Ovary (tissue), 7 donors: ENCODE measurements at regions not wholly inside any gene's neighbourhood (a gene's known extent, or its start where the extent isn't known, plus 50 kb on each side); places are given as distances from the start of the nearest gene placed in this dataset.

Experiments used
- DNase-seq, 5 donors: peaks; one replicate each; pipeline ENCODE4 v3.0.0-alpha.2; 2019 to 2020
- H3K27ac ChIP-seq, 2 donors: fragments of 200-600 bp; one replicate each; pipeline versions ENCODE4 v1.5.1 to v1.8.0; 2019 to 2022
- H3K27me3 ChIP-seq: fragments of 200-600 bp; one replicate; pipeline ENCODE4 v1.8.0; 2022
- H3K36me3 ChIP-seq: fragments of 200-600 bp; sonication (generic); one replicate; pipeline ENCODE4 v1.5.1; 2019
- H3K4me1 ChIP-seq: one replicate; pipeline ENCODE4 v1.8.1; 2013; ENCODE audit warnings: mild to moderate bottlenecking, moderate library complexity; ENCODE audit not compliant: insufficient read depth
- H3K4me3 ChIP-seq: fragments of 200-600 bp; sonication (generic); one replicate; pipeline ENCODE4 v1.5.1; 2017
- H3K9me3 ChIP-seq, 2 donors: fragments of 200-600 bp in 1 of 2; sonication (generic) in 1 of 2; one replicate each; pipeline versions ENCODE4 v1.5.1 to v1.8.1; 2013 to 2019; ENCODE audit warnings: mild to moderate bottlenecking in 1 of 2, moderate library complexity in 1 of 2
- EP300 ChIP-seq: sonication (generic); formaldehyde crosslinking; IDR thresholded peaks from one replicate; pipeline ENCODE4 v1.6.1; 2017; ENCODE audit warnings: antibody characterized with exemption
- POLR2A ChIP-seq: fragments of 450-650 bp; IDR thresholded peaks from one replicate; pipeline ENCODE4 v1.6.1; 2017; ENCODE audit warnings: antibody characterized with exemption, mild to moderate bottlenecking, moderate library complexity
- WGBS, 3 donors: extraction: QIAGEN DNeasy Blood & Tissue Kit in 1 of 3; methylation state at CpG; one replicate each; pipeline versions ENCODE4 v1.1.5 to v1.1.7; 2013 to 2017; 5-methylcytosine and 5-hydroxymethylcytosine counted together
- intact Hi-C, 4 donors: fragments of 100-400 bp; cut with DNase I; formaldehyde crosslinking; loops; one replicate each; pipeline versions ENCODE4 v1.11.0 to v1.15.1; 2022 to 2023
- TF ChIP-seq, protein P1 (sequence below), 3 donors: fragments of 450-650 bp in 2 of 3; fragments of 200-600 bp in 1 of 3; IDR thresholded peaks; one replicate each; pipeline versions ENCODE4 v1.5.1 to v1.8.0; 2016 to 2022; ENCODE audit warnings: antibody characterized with exemption in 3 of 3, mild to moderate bottlenecking in 1 of 3
- donor health status: DM: no; HTN: no; CAD: no; lungs with moderate emphysema.
- donor health status: DM: no; HTN: no; CAD: no.
- donor health status: Bipolar disorder and iron deficiency.
- donor health status: DM: no; HTN: no; CAD: no.
- donor health status: DM: yes; HTN: yes; CAD: no.

GRCh38 chr9:129287619-129288305 is 109.7 kb upstream of the IER5L start:
- no peak overlapping the region for H3K27ac ChIP-seq
- no peaks in the 10 kb centered on the region for H3K36me3 ChIP-seq
- no peaks in the 10 kb centered on the region for H3K27me3 ChIP-seq
- TF ChIP-seq POLR2A: no peak
- no peak for TF ChIP-seq EP300
- TF ChIP-seq, protein P1, sequence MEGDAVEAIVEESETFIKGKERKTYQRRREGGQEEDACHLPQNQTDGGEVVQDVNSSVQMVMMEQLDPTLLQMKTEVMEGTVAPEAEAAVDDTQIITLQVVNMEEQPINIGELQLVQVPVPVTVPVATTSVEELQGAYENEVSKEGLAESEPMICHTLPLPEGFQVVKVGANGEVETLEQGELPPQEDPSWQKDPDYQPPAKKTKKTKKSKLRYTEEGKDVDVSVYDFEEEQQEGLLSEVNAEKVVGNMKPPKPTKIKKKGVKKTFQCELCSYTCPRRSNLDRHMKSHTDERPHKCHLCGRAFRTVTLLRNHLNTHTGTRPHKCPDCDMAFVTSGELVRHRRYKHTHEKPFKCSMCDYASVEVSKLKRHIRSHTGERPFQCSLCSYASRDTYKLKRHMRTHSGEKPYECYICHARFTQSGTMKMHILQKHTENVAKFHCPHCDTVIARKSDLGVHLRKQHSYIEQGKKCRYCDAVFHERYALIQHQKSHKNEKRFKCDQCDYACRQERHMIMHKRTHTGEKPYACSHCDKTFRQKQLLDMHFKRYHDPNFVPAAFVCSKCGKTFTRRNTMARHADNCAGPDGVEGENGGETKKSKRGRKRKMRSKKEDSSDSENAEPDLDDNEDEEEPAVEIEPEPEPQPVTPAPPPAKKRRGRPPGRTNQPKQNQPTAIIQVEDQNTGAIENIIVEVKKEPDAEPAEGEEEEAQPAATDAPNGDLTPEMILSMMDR (IDR thresholded peaks at IDR 0.05): no peak
- H3K4me3 ChIP-seq: no peak overlapping the region
- no peaks in the 10 kb centered on the region for H3K9me3 ChIP-seq
- peaks cover 5% of the 10 kb centered on the region for H3K4me1 ChIP-seq
- intact Hi-C loops: no loop called here
- WGBS, 3 donors: 76 to 81% (median 80%) methylated on average over 24 of the region's 24 CpGs
- peak in 4 of 5 donors; percentile 5 to 17 (median 14) for DNase-seq

- no peak overlapping the region for H3K27ac ChIP-seq
- no peak overlapping the region for H3K4me3 ChIP-seq
- no peaks in the 10 kb centered on the region for H3K27me3 ChIP-seq
- peaks cover 5% of the 10 kb centered on the region for H3K4me1 ChIP-seq
- intact Hi-C loops: no loop called here
- peak in 4 of 5 donors; percentile 8 to 15 (median 10) for DNase-seq
- WGBS, 3 donors: 88 to 95% (median 95%) methylated on average over 23 of the region's 23 CpGs
- TF ChIP-seq POLR2A (no peak), EP300 (no peak)
- TF ChIP-seq, protein P1 (IDR thresholded peaks at IDR 0.05): no peak
- no peaks in the 10 kb centered on the region for H3K36me3 ChIP-seq
- no peaks in the 10 kb centered on the region for H3K9me3 ChIP-seq
These were observed 108.1 kb upstream of the IER5L start for GRCh38 chr9:129285979-129286772.

DNA sequence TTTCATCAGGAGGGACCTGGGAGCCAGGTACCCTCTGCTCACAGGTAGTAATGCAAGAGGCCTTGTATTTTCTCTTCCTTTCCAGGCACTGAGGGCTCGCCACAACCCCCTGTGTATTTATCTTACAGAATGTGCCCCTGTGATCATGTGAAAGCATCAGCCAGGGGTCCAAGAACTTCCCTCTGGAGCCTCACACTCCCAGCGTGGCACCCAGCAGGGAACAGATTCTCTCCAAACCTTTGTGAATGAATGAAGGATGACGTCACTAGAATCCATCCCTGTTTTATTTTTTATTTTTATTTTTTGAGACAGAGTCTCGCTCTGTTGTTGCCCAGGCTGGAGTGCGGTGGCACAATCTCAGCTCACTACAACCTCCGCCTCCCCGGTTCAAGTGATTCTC is 107.3 kb upstream of the IER5L start:
- no peaks in the 10 kb centered on the region for H3K36me3 ChIP-seq
- H3K27me3 ChIP-seq: no peaks in the 10 kb centered on the region
- 95 to 98% (median 95%) methylated on average over 7 of the region's 7 CpGs for WGBS, 3 donors
- intact Hi-C loops: no loop called here
- peaks cover 5% of the 10 kb centered on the region for H3K4me1 ChIP-seq
- TF ChIP-seq POLR2A (no peak), EP300 (no peak)
- TF ChIP-seq, protein P1 (IDR thresholded peaks at IDR 0.05): no peak
- no peaks in the 10 kb centered on the region for H3K9me3 ChIP-seq
- peak in 3 of 5 donors; percentile 3 to 11 (median 6) for DNase-seq
- H3K27ac ChIP-seq: no peak overlapping the region
- no peak overlapping the region for H3K4me3 ChIP-seq

GRCh38 chr9:129284607-129285291 is 106.7 kb upstream of the IER5L start:
- TF ChIP-seq EP300 (no peak), POLR2A (no peak)
- TF ChIP-seq, protein P1 (IDR thresholded peaks at IDR 0.05): no peak
- Histone ChIP-seq H3K4me1 (peaks cover 5% of the 10 kb centered on the region), H3K36me3 (no peaks in the 10 kb centered on the region), H3K4me3 (no peak overlapping the region), H3K27me3 (no peaks in the 10 kb centered on the region), H3K9me3 (no peaks in the 10 kb centered on the region), H3K27ac (no peak overlapping the region)
- 93 to 97% (median 94%) methylated on average over 14 of the region's 14 CpGs for WGBS, 3 donors
- intact Hi-C loops: no loop called here
- DNase-seq: peak in 4 of 5 donors; percentile 13 to 29 (median 17)
